ENCODE measurements at regions not wholly inside any gene's neighbourhood (a gene's known extent, or its start where the extent isn't known, plus 50 kb on each side); places are given as distances from the start of the nearest gene placed in this dataset.

DNA sequence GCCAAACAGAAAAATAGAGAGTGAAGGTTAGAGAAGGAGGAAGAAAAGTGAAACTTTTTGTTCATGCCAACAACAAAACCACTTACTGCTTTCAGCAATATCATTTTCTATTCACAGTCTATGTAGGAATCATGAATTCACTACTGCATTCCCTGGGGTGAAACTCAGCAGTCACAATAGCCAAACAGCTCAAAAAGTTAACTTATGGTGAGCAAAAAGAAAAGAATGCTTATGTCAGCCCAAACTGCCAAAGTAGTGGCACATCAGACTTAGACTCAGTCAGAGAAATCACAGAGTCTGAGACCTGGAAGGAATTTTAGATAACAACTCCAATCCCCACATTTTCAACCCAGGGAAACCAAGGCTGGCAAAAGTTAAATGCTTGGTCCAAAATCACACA, 238.7 kb upstream of the TMCO5A start:
- Histone ChIP-seq H3K27ac (ENCODE audit: low read depth, low read length) (no peak overlapping the region), H3K4me3 (ENCODE audit: low read length) (no peak overlapping the region), H3K36me3 (ENCODE audit: insufficient read depth, low read length) (no peaks in the 10 kb centered on the region), H3K27me3 (ENCODE audit: insufficient read depth, low read length, poor library complexity, severe bottlenecking) (no peaks in the 10 kb centered on the region), H3K4me1 (ENCODE audit: insufficient read depth, low read length) (no peaks in the 10 kb centered on the region), H3K9me3 (ENCODE audit: low read length) (no peaks in the 10 kb centered on the region)
- Mint-ChIP-seq H3K27me3 (peaks cover 0 to 2% of the 10 kb centered on the region in 2 donors), H3K36me3 (no peaks in the 10 kb centered on the region), H3K27ac (no peak overlapping the region), H3K4me3 (no peak overlapping the region), H3K9me3 (peaks cover 2 to 8% (median 5%) of the 10 kb centered on the region in 5 donors), H3K4me1 (no peaks in the 10 kb centered on the region)
- ChIA-PET CTCF (no interaction called here), POLR2A (no interaction called here)
- DNase-seq: no peak

DNA sequence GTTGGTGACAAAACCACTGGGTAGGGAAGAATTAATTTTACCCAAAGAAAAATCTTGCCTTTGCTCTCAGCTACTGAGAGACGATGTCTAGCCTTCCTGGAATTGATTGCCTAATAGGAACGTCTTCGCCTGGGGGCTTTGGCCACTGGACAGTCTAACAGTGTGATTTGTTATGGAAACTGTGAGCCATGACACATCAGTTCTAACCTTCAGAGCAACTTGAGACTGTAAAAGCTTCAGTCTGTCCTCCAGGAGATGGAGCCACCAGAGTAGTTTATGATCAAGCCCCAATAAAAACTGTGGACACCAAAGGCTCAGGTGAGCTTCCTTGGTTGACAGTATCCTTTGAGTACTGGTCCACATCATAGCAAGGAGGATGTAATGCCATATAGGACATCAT, 235.8 kb upstream of the TMCO5A start:
- Histone ChIP-seq H3K9me3 (ENCODE audit: low read length) (no peaks in the 10 kb centered on the region), H3K27ac (ENCODE audit: low read depth, low read length) (no peak overlapping the region), H3K27me3 (ENCODE audit: insufficient read depth, low read length, poor library complexity, severe bottlenecking) (no peaks in the 10 kb centered on the region), H3K4me1 (ENCODE audit: insufficient read depth, low read length) (no peaks in the 10 kb centered on the region), H3K36me3 (ENCODE audit: insufficient read depth, low read length) (no peaks in the 10 kb centered on the region), H3K4me3 (ENCODE audit: low read length) (no peak overlapping the region)
- CTCF ChIA-PET: no interaction called here
- DNase-seq: no peak
- Mint-ChIP-seq H3K27me3 (peaks cover 0 to 2% of the 10 kb centered on the region in 2 donors), H3K9me3 (peaks cover 2 to 5% (median 4%) of the 10 kb centered on the region in 5 donors), H3K4me1 (no peaks in the 10 kb centered on the region), H3K27ac (no peak overlapping the region), H3K4me3 (no peak overlapping the region), H3K36me3 (no peaks in the 10 kb centered on the region)
- POLR2A ChIA-PET: no interaction called here

- H3K4me1 ChIP-seq (ENCODE audit: insufficient read depth, low read length): no peaks in the 10 kb centered on the region
- DNase-seq: no peak
- CTCF ChIA-PET: no interaction called here
- no peaks in the 10 kb centered on the region for H3K9me3 ChIP-seq (ENCODE audit: low read length)
- no peaks in the 10 kb centered on the region for H3K36me3 ChIP-seq (ENCODE audit: insufficient read depth, low read length)
- no peak overlapping the region for H3K4me3 Mint-ChIP-seq
- H3K4me3 ChIP-seq (ENCODE audit: low read length): no peak overlapping the region
- no peaks in the 10 kb centered on the region for H3K36me3 Mint-ChIP-seq
- H3K27me3 ChIP-seq (ENCODE audit: insufficient read depth, low read length, poor library complexity, severe bottlenecking): no peaks in the 10 kb centered on the region
- no peak overlapping the region for H3K27ac Mint-ChIP-seq
- peaks cover 0 to 5% of the 10 kb centered on the region in 2 donors for H3K27me3 Mint-ChIP-seq
- peaks cover 0 to 4% (median 0%) of the 10 kb centered on the region in 5 donors for H3K9me3 Mint-ChIP-seq
- H3K27ac ChIP-seq (ENCODE audit: low read depth, low read length): no peak overlapping the region
- POLR2A ChIA-PET: no interaction called here
- no peaks in the 10 kb centered on the region for H3K4me1 Mint-ChIP-seq
These were observed 233.2 kb upstream of the TMCO5A start for GRCh38 chr15:37701230-37701629.

DNA sequence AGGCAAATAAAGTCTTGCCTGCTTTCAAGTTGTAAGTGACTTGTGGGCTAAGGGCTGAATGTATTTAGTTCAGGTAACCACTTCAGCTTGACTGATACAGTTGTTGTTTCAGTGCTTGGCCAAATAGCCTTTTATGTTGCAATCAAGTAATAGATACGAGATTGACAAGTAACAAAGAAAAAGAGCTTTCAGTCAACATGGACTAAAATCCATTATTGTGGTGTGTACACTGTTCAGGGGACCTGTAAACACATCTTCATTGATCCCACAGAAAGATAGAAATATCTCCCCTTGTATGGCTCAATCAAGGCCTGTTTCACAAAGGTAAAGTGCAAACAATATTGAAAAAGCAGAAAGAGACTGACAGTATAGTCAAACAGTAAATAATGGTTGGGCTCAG, 224.8 kb upstream of the TMCO5A start:
- Histone ChIP-seq H3K27ac (ENCODE audit: low read depth, low read length) (no peak overlapping the region), H3K27me3 (ENCODE audit: insufficient read depth, low read length, poor library complexity, severe bottlenecking) (no peaks in the 10 kb centered on the region), H3K4me1 (ENCODE audit: insufficient read depth, low read length) (no peaks in the 10 kb centered on the region), H3K36me3 (ENCODE audit: insufficient read depth, low read length) (no peaks in the 10 kb centered on the region), H3K4me3 (ENCODE audit: low read length) (no peak overlapping the region), H3K9me3 (ENCODE audit: low read length) (no peaks in the 10 kb centered on the region)
- Mint-ChIP-seq H3K4me3 (no peak overlapping the region), H3K36me3 (peaks cover 0 to 2% (median 0%) of the 10 kb centered on the region in 3 donors), H3K4me1 (no peaks in the 10 kb centered on the region), H3K27ac (no peak overlapping the region), H3K9me3 (peaks cover 0 to 9% (median 2%) of the 10 kb centered on the region in 5 donors), H3K27me3 (peaks cover 0 to 8% of the 10 kb centered on the region in 2 donors)
- DNase-seq: no peak
- ChIA-PET POLR2A (no interaction called here), CTCF (no interaction called here)

DNA sequence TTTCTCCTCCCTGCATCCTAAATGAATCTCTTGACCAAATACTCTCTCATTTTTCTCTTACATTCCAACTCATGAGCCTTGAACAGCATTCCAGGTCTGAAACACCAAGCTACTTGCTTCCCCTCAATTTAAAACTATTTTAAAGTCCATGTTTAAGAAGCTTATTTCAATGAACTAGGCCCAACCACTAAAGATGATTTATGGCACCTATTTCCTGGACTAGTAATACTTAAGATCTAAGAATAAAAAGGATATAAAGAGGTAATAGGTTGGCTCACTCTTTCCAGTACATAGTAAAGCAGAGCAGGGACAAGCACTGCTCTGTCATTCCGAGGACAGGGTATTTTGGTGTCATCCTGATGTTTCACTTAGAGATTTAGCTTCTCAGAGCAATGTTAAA, 219.3 kb upstream of the TMCO5A start:
- Mint-ChIP-seq H3K4me1 (no peaks in the 10 kb centered on the region), H3K36me3 (peaks cover 0 to 2% (median 0%) of the 10 kb centered on the region in 3 donors), H3K27ac (no peak overlapping the region), H3K27me3 (peaks cover 0 to 1% of the 10 kb centered on the region in 2 donors), H3K4me3 (no peak overlapping the region), H3K9me3 (peaks cover 0 to 6% (median 2%) of the 10 kb centered on the region in 5 donors)
- no peak overlapping the region for H3K4me3 ChIP-seq (ENCODE audit: low read length)
- H3K27me3 ChIP-seq (ENCODE audit: insufficient read depth, low read length, poor library complexity, severe bottlenecking): no peaks in the 10 kb centered on the region
- no peaks in the 10 kb centered on the region for H3K9me3 ChIP-seq (ENCODE audit: low read length)
- ChIA-PET CTCF (no interaction called here), POLR2A (no interaction called here)
- no peaks in the 10 kb centered on the region for H3K4me1 ChIP-seq (ENCODE audit: insufficient read depth, low read length)
- no peak overlapping the region for H3K27ac ChIP-seq (ENCODE audit: low read depth, low read length)
- no peak for DNase-seq
- no peaks in the 10 kb centered on the region for H3K36me3 ChIP-seq (ENCODE audit: insufficient read depth, low read length)

DNA sequence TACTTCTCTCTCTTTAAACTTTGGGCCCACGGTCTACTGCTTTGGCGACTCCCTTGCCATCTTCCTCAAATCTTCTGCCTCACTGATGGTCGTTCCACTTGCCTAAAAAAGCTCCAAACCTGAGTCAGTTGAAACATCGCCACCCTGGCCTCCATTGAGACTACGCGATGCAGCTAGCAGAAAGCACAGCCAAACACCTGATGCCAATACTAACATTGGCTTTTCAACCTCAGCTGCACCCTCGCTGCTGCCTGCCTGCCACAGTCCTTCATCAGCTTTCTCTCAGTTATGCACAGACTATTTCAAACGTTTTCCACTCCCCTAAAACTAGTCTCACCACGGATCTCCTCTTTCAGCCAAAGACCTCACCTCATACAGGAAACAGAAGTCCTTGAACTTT, 214.2 kb upstream of the TMCO5A start:
- no peak for DNase-seq
- CTCF ChIA-PET: no interaction called here
- no peaks in the 10 kb centered on the region for H3K36me3 ChIP-seq (ENCODE audit: insufficient read depth, low read length)
- Mint-ChIP-seq H3K4me1 (no peaks in the 10 kb centered on the region), H3K36me3 (no peaks in the 10 kb centered on the region), H3K9me3 (peaks cover 0 to 4% (median 0%) of the 10 kb centered on the region in 5 donors), H3K27me3 (peaks cover 0 to 1% of the 10 kb centered on the region in 2 donors), H3K27ac (no peak overlapping the region), H3K4me3 (no peak overlapping the region)
- H3K27me3 ChIP-seq (ENCODE audit: insufficient read depth, low read length, poor library complexity, severe bottlenecking): no peaks in the 10 kb centered on the region
- no peak overlapping the region for H3K27ac ChIP-seq (ENCODE audit: low read depth, low read length)
- H3K9me3 ChIP-seq (ENCODE audit: low read length): no peaks in the 10 kb centered on the region
- no peak overlapping the region for H3K4me3 ChIP-seq (ENCODE audit: low read length)
- POLR2A ChIA-PET: no interaction called here
- no peaks in the 10 kb centered on the region for H3K4me1 ChIP-seq (ENCODE audit: insufficient read depth, low read length)

DNA sequence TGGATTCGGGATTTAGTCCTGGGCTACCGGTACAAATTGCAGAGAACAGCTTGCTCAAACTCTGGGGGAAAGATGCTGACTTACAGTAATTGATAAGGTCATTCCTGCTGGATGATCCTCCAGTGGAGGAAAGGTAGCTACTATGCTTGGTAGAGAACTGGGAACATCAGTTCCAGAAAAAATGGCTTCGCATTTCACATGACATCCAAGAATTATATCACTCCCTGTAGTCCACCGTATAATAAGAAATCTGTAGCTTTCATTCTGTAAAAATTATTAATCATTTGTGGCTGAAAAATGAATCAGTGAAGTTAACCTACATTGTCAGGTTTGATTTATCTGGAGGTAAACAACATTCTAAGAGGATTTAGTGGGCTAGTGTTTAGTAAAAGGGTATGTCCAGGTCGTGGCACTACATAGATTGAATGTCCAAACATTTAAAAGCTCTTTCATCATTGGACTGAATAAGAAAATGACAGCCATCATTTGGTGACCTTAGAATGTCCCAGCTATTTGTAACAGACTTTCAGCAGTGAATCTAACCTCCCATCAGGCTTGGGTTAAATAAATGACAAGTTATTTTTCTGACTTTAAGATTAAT, 203.2 kb upstream of the TMCO5A start:
- H3K9me3 ChIP-seq (ENCODE audit: low read length): no peaks in the 10 kb centered on the region
- ChIA-PET POLR2A (no interaction called here), CTCF (no interaction called here)
- no peak overlapping the region for H3K27ac ChIP-seq (ENCODE audit: low read depth, low read length)
- no peak overlapping the region for H3K4me3 ChIP-seq (ENCODE audit: low read length)
- peaks cover 0 to 2% (median 0%) of the 10 kb centered on the region in 5 donors for H3K9me3 Mint-ChIP-seq
- DNase-seq: no peak
- no peaks in the 10 kb centered on the region for H3K4me1 ChIP-seq (ENCODE audit: insufficient read depth, low read length)
- no peak overlapping the region for H3K4me3 Mint-ChIP-seq
- no peaks in the 10 kb centered on the region for H3K36me3 Mint-ChIP-seq
- H3K4me1 Mint-ChIP-seq: no peaks in the 10 kb centered on the region
- no peak overlapping the region for H3K27ac Mint-ChIP-seq
- H3K36me3 ChIP-seq (ENCODE audit: insufficient read depth, low read length): no peaks in the 10 kb centered on the region
- H3K27me3 ChIP-seq (ENCODE audit: insufficient read depth, low read length, poor library complexity, severe bottlenecking): no peaks in the 10 kb centered on the region
- H3K27me3 Mint-ChIP-seq: no peaks in the 10 kb centered on the region

DNA sequence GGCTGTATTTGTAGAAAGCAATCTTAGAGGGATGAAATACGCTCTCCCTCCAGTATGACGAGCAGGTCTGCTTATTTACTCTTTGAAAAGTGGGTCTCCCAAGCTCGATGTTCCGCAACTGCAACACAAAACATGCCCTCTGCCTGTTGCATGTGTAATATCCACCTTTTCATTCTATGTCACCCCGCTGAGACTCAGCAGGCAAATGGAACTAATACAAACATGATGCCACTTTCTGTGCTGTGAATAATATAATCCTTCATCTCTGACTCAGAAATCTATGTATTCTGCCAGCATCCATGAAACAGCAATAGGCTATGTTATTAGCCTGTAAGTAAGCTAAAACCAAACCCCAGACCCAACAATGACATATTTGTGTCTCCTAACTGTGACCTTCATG, 200.8 kb upstream of the TMCO5A start:
- Mint-ChIP-seq H3K27me3 (no peaks in the 10 kb centered on the region), H3K36me3 (no peaks in the 10 kb centered on the region), H3K27ac (no peak overlapping the region), H3K9me3 (no peaks in the 10 kb centered on the region), H3K4me1 (no peaks in the 10 kb centered on the region), H3K4me3 (no peak overlapping the region)
- no peak for DNase-seq
- Histone ChIP-seq H3K27me3 (ENCODE audit: insufficient read depth, low read length, poor library complexity, severe bottlenecking) (no peaks in the 10 kb centered on the region), H3K9me3 (ENCODE audit: low read length) (no peaks in the 10 kb centered on the region), H3K27ac (ENCODE audit: low read depth, low read length) (no peak overlapping the region), H3K36me3 (ENCODE audit: insufficient read depth, low read length) (no peaks in the 10 kb centered on the region), H3K4me1 (ENCODE audit: insufficient read depth, low read length) (no peaks in the 10 kb centered on the region), H3K4me3 (ENCODE audit: low read length) (no peak overlapping the region)
- ChIA-PET CTCF (no interaction called here), POLR2A (no interaction called here)

Data from CD8-positive, alpha-beta memory T cell (primary cell).